Endodermal cell (in vitro differentiated cells): ENCODE measurements at regions not wholly inside any gene's neighbourhood (a gene's known extent, or its start where the extent isn't known, plus 50 kb on each side); places are given as distances from the start of the nearest gene placed in this dataset.

ENCODE experiments used
- DNase-seq: peaks from one replicate; pipeline ENCODE4 v3.0.0-alpha.2; 2017
- H3K27ac ChIP-seq: 2 replicates; pipeline ENCODE4 v1.5.1; 2013; ENCODE audit warnings: mild to moderate bottlenecking, low read depth, low read length, moderate library complexity
- H3K27me3 ChIP-seq: 2 replicates; pipeline ENCODE4 v1.6.1; 2013; ENCODE audit warnings: mild to moderate bottlenecking, low read length, moderate library complexity; ENCODE audit not compliant: insufficient read depth, control insufficient read depth, poor library complexity, severe bottlenecking
- H3K36me3 ChIP-seq: 2 replicates; pipeline ENCODE4 v1.7.0; 2013; ENCODE audit warnings: mild to moderate bottlenecking, low read length, moderate library complexity; ENCODE audit not compliant: control insufficient read depth, insufficient read depth
- H3K4me1 ChIP-seq: one replicate; pipeline ENCODE4 v1.7.0; 2013; ENCODE audit warnings: low read length; ENCODE audit not compliant: control insufficient read depth, insufficient read depth
- H3K4me3 ChIP-seq: 2 replicates; pipeline ENCODE4 v1.5.1; 2013; ENCODE audit warnings: mild to moderate bottlenecking, low read length, moderate library complexity
- H3K9ac ChIP-seq: 2 replicates; pipeline ENCODE4 v1.6.1; 2013; ENCODE audit warnings: mild to moderate bottlenecking, low read length, moderate library complexity; ENCODE audit not compliant: poor library complexity, severe bottlenecking; ENCODE audit errors: extremely low read depth
- H3K9me3 ChIP-seq: 2 replicates; pipeline ENCODE4 v1.6.1; 2013; ENCODE audit warnings: mild to moderate bottlenecking, low read length, moderate library complexity; ENCODE audit not compliant: control insufficient read depth
- H3K27ac Mint-ChIP-seq: 2 replicates; pipeline ENCODE4 v1.8.0; 2020; ENCODE audit warnings: mixed read lengths
- H3K27me3 Mint-ChIP-seq: 2 replicates; pipeline ENCODE4 v1.8.0; 2021; ENCODE audit warnings: mild to moderate bottlenecking, mixed read lengths; ENCODE audit not compliant: insufficient read depth
- H3K36me3 Mint-ChIP-seq: 2 replicates; pipeline ENCODE4 v1.8.0; 2020; ENCODE audit warnings: low read depth, mixed read lengths
- H3K4me1 Mint-ChIP-seq: 2 replicates; pipeline ENCODE4 v1.8.0; 2020; ENCODE audit warnings: mixed read lengths
- H3K4me3 Mint-ChIP-seq: 2 replicates; pipeline ENCODE4 v1.8.0; 2020; ENCODE audit warnings: mild to moderate bottlenecking, moderate library complexity, mixed read lengths
- H3K9me3 Mint-ChIP-seq: 2 replicates; pipeline ENCODE4 v1.8.0; 2020; ENCODE audit warnings: mild to moderate bottlenecking, mixed read lengths
- CTCF ChIP-seq: fragments of 200-600 bp; sonication (generic); conservative IDR thresholded peaks from 2 replicates; pipeline ENCODE4 v1.5.0; 2021; ENCODE audit warnings: antibody characterized with exemption, mild to moderate bottlenecking
- WGBS, 2 experiments: methylation state at CpG; one replicate each; pipeline versions ENCODE4 v1.1.5 to v1.1.7; 2013; ENCODE audit warnings: missing lambda C conversion rate in 2 of 2, mixed read lengths in 1 of 2; ENCODE audit not compliant: insufficient coverage in 1 of 2, insufficient read length in 1 of 2; 5-methylcytosine and 5-hydroxymethylcytosine counted together

GRCh38 chr13:62356977-62357376 is 941.3 kb upstream of the PCDH20 start:
- no peak overlapping the region for H3K9ac ChIP-seq
- H3K27me3 ChIP-seq: no peaks in the 10 kb centered on the region
- Mint-ChIP-seq H3K4me1 (peaks cover 11% of the 10 kb centered on the region), H3K9me3 (no peaks in the 10 kb centered on the region), H3K27me3 (no peaks in the 10 kb centered on the region), H3K36me3 (no peaks in the 10 kb centered on the region), H3K27ac (peak overlapping the region; percentile 6), H3K4me3 (no peak overlapping the region)
- WGBS, 2 experiments: 67 to 82% methylated on average over 1 of the region's 1 CpG
- H3K9me3 ChIP-seq: no peaks in the 10 kb centered on the region
- H3K27ac ChIP-seq: no peak overlapping the region
- H3K4me3 ChIP-seq: no peak overlapping the region
- H3K4me1 ChIP-seq: peaks cover 7% of the 10 kb centered on the region
- no peak for DNase-seq
- H3K36me3 ChIP-seq: no peaks in the 10 kb centered on the region
- TF ChIP-seq CTCF: no peak

GRCh38 chr13:62337109-62337880 is 921.6 kb upstream of the PCDH20 start:
- 65 to 67% methylated on average over 1 of the region's 2 CpGs for WGBS, 2 experiments
- Histone ChIP-seq H3K27me3 (no peaks in the 10 kb centered on the region), H3K4me1 (no peaks in the 10 kb centered on the region), H3K9ac (no peak overlapping the region), H3K36me3 (no peaks in the 10 kb centered on the region), H3K4me3 (no peak overlapping the region), H3K9me3 (no peaks in the 10 kb centered on the region), H3K27ac (no peak overlapping the region)
- Mint-ChIP-seq H3K27ac (no peak overlapping the region), H3K4me3 (no peak overlapping the region), H3K36me3 (no peaks in the 10 kb centered on the region), H3K4me1 (peaks cover 2% of the 10 kb centered on the region), H3K9me3 (no peaks in the 10 kb centered on the region), H3K27me3 (no peaks in the 10 kb centered on the region)
- no peak for DNase-seq
- TF ChIP-seq CTCF: no peak

GRCh38 chr13:62336507-62336906 is 920.9 kb upstream of the PCDH20 start:
- H3K9me3 Mint-ChIP-seq: no peaks in the 10 kb centered on the region
- no peak overlapping the region for H3K27ac Mint-ChIP-seq
- WGBS, 2 experiments: 60% methylated on average over 1 of the region's 1 CpG; no CpG with 5 or more reads in 1 of the 2 experiments
- DNase-seq: no peak
- Histone ChIP-seq H3K9ac (no peak overlapping the region), H3K4me3 (no peak overlapping the region), H3K4me1 (no peaks in the 10 kb centered on the region), H3K27me3 (no peaks in the 10 kb centered on the region), H3K36me3 (no peaks in the 10 kb centered on the region), H3K27ac (no peak overlapping the region), H3K9me3 (no peaks in the 10 kb centered on the region)
- H3K4me1 Mint-ChIP-seq: peaks cover 2% of the 10 kb centered on the region
- no peak overlapping the region for H3K4me3 Mint-ChIP-seq
- no peaks in the 10 kb centered on the region for H3K27me3 Mint-ChIP-seq
- H3K36me3 Mint-ChIP-seq: no peaks in the 10 kb centered on the region
- TF ChIP-seq CTCF: no peak
